ENCODE measurements at regions not wholly inside any gene's neighbourhood (a gene's known extent, or its start where the extent isn't known, plus 50 kb on each side); places are given as distances from the start of the nearest gene placed in this dataset.

DNA sequence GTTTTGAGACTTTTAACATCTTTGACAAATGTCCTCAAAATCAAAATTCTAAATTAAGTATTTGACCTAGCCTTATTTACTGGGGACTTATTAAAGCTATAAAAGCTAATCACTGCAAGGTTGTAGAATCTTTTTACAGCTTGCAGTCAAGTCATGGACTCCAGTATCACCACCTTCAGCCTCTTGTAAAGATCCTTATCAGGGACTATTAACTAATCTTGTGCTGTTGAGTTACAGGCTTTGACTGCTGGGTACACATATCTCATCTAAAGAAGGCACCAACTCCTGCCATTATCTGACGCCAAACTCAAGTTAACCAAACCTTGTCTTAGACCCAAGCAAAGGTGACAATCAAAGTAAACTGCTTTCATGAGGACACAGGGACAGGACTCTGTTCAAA, 621.0 kb upstream of the IGFBP3 start:
- Histone ChIP-seq H4K20me1 (ENCODE audit: low read depth) (no peaks in the 10 kb centered on the region), H3K4me2 (no peak overlapping the region), H3K36me3 (no peaks in the 10 kb centered on the region), H2AFZ (replicated peaks) (no peak overlapping the region), H3K9me3 (ENCODE audit: low read depth) (no peaks in the 10 kb centered on the region), H3K4me1 (no peaks in the 10 kb centered on the region), H3K27ac (no peak overlapping the region), H3K79me2 (ENCODE audit: low read depth) (no peaks in the 10 kb centered on the region), H3K9ac (no peak overlapping the region), H3K4me3 (no peak overlapping the region), H3F3A (ENCODE audit: low read depth) (no peaks in the 10 kb centered on the region), H3K27me3 (no peaks in the 10 kb centered on the region)
- no peaks in the 10 kb centered on the region for H3K4me1 Mint-ChIP-seq
- no peaks in the 10 kb centered on the region for H3K27me3 Mint-ChIP-seq (ENCODE audit: insufficient read depth, low read depth)
- no peak overlapping the region for H3K4me3 Mint-ChIP-seq
- peaks cover 2% of the 10 kb centered on the region for H3K9me3 Mint-ChIP-seq
- H3K27ac Mint-ChIP-seq: no peak overlapping the region
- TF ChIP-seq, protein P1, sequence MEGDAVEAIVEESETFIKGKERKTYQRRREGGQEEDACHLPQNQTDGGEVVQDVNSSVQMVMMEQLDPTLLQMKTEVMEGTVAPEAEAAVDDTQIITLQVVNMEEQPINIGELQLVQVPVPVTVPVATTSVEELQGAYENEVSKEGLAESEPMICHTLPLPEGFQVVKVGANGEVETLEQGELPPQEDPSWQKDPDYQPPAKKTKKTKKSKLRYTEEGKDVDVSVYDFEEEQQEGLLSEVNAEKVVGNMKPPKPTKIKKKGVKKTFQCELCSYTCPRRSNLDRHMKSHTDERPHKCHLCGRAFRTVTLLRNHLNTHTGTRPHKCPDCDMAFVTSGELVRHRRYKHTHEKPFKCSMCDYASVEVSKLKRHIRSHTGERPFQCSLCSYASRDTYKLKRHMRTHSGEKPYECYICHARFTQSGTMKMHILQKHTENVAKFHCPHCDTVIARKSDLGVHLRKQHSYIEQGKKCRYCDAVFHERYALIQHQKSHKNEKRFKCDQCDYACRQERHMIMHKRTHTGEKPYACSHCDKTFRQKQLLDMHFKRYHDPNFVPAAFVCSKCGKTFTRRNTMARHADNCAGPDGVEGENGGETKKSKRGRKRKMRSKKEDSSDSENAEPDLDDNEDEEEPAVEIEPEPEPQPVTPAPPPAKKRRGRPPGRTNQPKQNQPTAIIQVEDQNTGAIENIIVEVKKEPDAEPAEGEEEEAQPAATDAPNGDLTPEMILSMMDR (IDR thresholded peaks at IDR 0.05): no peak
- no peak for TF ChIP-seq EZH2phosphoT487 (IDR thresholded peaks at IDR 0.05)
- no peak for TF ChIP-seq EZH2 (IDR thresholded peaks at IDR 0.05)
- H3K36me3 Mint-ChIP-seq: no peaks in the 10 kb centered on the region
- no peak for DNase-seq (ENCODE audit: low spot score)

DNA sequence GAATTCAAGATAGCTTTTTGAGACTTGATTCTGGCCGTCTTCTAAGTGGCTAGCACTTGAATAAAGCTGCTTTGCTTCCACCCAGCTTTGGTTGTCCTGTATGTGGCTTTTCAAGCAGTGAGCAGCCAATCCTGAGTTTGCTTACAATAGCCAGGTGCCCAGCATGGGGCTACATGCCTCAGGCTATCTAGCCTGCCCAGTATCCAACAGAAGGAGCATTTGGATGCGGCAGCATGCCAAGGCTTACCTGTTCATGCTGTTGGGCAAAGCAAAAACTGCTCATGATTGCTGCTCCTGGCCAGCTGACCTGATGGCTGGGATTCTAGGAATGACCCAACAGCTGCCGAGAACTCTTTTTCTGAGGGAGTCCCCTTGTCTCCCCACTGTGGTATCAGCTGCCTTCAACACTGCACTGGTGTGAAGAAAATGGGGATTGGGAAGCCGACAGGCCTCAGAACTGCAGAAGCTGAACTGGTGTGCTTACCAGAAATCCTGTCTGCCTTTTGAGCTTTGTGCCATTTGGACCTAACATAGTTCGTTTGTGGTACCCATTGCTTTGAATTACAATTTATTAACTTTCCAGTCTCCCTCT, 618.9 kb upstream of the IGFBP3 start:
- Histone ChIP-seq H3K36me3 (no peaks in the 10 kb centered on the region), H3K4me3 (no peak overlapping the region), H4K20me1 (ENCODE audit: low read depth) (no peaks in the 10 kb centered on the region), H3K4me2 (no peak overlapping the region), H3K27ac (no peak overlapping the region), H3K9ac (no peak overlapping the region), H2AFZ (replicated peaks) (peak overlapping the region; percentile 6), H3K79me2 (ENCODE audit: low read depth) (no peaks in the 10 kb centered on the region), H3K9me3 (ENCODE audit: low read depth) (no peaks in the 10 kb centered on the region), H3K4me1 (peaks cover 8% of the 10 kb centered on the region), H3K27me3 (no peaks in the 10 kb centered on the region), H3F3A (ENCODE audit: low read depth) (peaks cover 8% of the 10 kb centered on the region)
- Mint-ChIP-seq H3K9me3 (peaks cover 11% of the 10 kb centered on the region), H3K4me3 (no peak overlapping the region), H3K27me3 (ENCODE audit: insufficient read depth, low read depth) (peaks cover 14% of the 10 kb centered on the region), H3K36me3 (no peaks in the 10 kb centered on the region), H3K4me1 (peaks cover 8% of the 10 kb centered on the region), H3K27ac (no peak overlapping the region)
- no peak for TF ChIP-seq EZH2 (IDR thresholded peaks at IDR 0.05)
- TF ChIP-seq, protein P1 (IDR thresholded peaks at IDR 0.05): no peak
- TF ChIP-seq EZH2phosphoT487 (IDR thresholded peaks at IDR 0.05): no peak
- no peak for DNase-seq (ENCODE audit: low spot score)

DNA sequence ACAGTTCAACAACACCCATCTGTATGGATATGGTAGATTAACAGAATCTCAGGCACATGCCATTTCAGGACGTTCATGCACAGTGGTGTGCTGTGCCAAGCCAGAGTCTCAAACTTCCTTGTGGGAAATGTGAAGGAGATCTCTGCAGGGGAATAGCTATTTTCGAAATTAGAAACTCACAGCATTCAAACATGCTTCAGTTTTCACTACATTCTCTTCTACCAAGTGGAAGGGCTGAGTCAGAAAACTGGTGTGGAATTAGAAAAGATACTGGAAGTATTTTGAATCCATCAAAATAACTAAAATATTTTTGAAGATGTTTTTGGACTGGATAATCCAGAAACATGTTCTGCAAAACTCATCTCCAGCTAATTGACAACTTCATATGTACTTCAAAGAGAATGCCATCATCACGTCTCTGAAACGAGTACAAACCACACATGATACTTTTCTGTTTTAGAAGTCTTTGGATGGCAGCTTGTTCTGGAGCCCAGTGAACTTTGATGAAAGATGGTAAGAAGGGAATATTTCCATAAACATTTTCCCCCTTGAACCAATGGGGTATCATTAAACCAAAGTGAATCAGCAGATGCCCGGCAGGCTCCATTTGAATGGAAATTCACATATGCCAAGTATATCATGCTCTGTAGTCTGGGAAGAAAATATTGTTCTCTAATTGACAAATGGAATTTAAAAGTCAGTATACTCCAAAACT, 616.3 kb upstream of the IGFBP3 start:
- Mint-ChIP-seq H3K4me3 (no peak overlapping the region), H3K27me3 (ENCODE audit: insufficient read depth, low read depth) (peaks cover 22% of the 10 kb centered on the region), H3K4me1 (peaks cover 15% of the 10 kb centered on the region), H3K27ac (no peak overlapping the region), H3K9me3 (peaks cover 11% of the 10 kb centered on the region), H3K36me3 (no peaks in the 10 kb centered on the region)
- TF ChIP-seq, protein P1 (IDR thresholded peaks at IDR 0.05): no peak
- TF ChIP-seq EZH2phosphoT487 (IDR thresholded peaks at IDR 0.05): no peak
- no peak for TF ChIP-seq EZH2 (IDR thresholded peaks at IDR 0.05)
- Histone ChIP-seq H3K36me3 (no peaks in the 10 kb centered on the region), H3K27me3 (no peaks in the 10 kb centered on the region), H3K4me3 (no peak overlapping the region), H4K20me1 (ENCODE audit: low read depth) (no peaks in the 10 kb centered on the region), H3K4me2 (no peak overlapping the region), H3K4me1 (peaks cover 16% of the 10 kb centered on the region), H3K9ac (no peak overlapping the region), H2AFZ (replicated peaks) (no peak overlapping the region), H3F3A (ENCODE audit: low read depth) (peaks cover 8% of the 10 kb centered on the region), H3K9me3 (ENCODE audit: low read depth) (no peaks in the 10 kb centered on the region), H3K27ac (no peak overlapping the region), H3K79me2 (ENCODE audit: low read depth) (no peaks in the 10 kb centered on the region)
- DNase-seq (ENCODE audit: low spot score): no peak
